ENCODE measurements at regions not wholly inside any gene's neighbourhood (a gene's known extent, or its start where the extent isn't known, plus 50 kb on each side); places are given as distances from the start of the nearest gene placed in this dataset.

DNA sequence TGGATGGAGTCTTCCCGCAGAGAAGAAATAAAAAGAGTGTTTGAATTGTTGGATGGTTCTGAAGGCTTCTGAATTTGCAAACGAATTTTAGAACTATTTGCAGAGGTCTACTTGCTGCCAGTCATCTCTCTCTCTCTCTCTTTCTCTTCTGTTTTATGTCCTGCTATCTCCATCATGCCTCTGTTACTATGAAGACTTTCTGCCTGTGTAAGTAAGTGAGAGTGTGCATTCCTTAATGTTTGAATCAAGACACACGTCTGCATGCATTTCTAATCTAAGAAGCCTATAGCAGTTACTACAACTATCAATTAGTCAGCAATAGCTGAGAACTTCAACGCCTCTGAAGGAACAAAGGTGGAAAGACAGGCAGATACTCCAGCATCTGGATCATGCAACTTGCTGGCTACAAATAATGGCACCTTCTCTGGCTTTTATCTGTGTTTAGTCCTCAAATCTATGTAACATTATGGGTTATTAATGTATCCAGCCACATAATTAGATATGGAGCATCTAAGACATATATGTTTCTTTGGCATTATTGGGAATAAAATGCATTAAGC lies 191.5 kb upstream of the BLID start:
- TF ChIP-seq EGR1 (IDR thresholded peaks at IDR 0.05), result no peak
- TF ChIP-seq NFIC (IDR thresholded peaks at IDR 0.05), result no peak
- TF ChIP-seq, protein P1, sequence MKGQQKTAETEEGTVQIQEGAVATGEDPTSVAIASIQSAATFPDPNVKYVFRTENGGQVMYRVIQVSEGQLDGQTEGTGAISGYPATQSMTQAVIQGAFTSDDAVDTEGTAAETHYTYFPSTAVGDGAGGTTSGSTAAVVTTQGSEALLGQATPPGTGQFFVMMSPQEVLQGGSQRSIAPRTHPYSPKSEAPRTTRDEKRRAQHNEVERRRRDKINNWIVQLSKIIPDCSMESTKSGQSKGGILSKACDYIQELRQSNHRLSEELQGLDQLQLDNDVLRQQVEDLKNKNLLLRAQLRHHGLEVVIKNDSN (IDR thresholded peaks at IDR 0.05), result no peak
- TF ChIP-seq EP300 (IDR thresholded peaks at IDR 0.05; ENCODE audit: borderline replicate concordance), result no peak
- TF ChIP-seq YY1 (IDR thresholded peaks at IDR 0.05; ENCODE audit: low read depth), result no peak
- TF ChIP-seq TAF1 (IDR thresholded peaks at IDR 0.05; ENCODE audit: low read depth), result no peak
- no peak for TF ChIP-seq RAD21 (IDR thresholded peaks at IDR 0.05; ENCODE audit: low read depth)
- TF ChIP-seq, protein P2, sequence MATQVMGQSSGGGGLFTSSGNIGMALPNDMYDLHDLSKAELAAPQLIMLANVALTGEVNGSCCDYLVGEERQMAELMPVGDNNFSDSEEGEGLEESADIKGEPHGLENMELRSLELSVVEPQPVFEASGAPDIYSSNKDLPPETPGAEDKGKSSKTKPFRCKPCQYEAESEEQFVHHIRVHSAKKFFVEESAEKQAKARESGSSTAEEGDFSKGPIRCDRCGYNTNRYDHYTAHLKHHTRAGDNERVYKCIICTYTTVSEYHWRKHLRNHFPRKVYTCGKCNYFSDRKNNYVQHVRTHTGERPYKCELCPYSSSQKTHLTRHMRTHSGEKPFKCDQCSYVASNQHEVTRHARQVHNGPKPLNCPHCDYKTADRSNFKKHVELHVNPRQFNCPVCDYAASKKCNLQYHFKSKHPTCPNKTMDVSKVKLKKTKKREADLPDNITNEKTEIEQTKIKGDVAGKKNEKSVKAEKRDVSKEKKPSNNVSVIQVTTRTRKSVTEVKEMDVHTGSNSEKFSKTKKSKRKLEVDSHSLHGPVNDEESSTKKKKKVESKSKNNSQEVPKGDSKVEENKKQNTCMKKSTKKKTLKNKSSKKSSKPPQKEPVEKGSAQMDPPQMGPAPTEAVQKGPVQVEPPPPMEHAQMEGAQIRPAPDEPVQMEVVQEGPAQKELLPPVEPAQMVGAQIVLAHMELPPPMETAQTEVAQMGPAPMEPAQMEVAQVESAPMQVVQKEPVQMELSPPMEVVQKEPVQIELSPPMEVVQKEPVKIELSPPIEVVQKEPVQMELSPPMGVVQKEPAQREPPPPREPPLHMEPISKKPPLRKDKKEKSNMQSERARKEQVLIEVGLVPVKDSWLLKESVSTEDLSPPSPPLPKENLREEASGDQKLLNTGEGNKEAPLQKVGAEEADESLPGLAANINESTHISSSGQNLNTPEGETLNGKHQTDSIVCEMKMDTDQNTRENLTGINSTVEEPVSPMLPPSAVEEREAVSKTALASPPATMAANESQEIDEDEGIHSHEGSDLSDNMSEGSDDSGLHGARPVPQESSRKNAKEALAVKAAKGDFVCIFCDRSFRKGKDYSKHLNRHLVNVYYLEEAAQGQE (IDR thresholded peaks at IDR 0.05; ENCODE audit: low read depth), result no peak
- no peak for TF ChIP-seq CREB1 (IDR thresholded peaks at IDR 0.05; ENCODE audit: low read depth)
